ENCODE measurements at regions not wholly inside any gene's neighbourhood (a gene's known extent, or its start where the extent isn't known, plus 50 kb on each side); places are given as distances from the start of the nearest gene placed in this dataset.

GRCh38 chrX:98931216-98931615, 1478.9 kb downstream of the PCDH19 start:
- no peaks in the 10 kb centered on the region for H3K36me3 Mint-ChIP-seq
- no CpG with 5 or more reads among the region's 1 CpG for WGBS (ENCODE audit: insufficient coverage)

GRCh38 chrX:98924511-98924910, 1485.6 kb downstream of the PCDH19 start:
- intact Hi-C loops (cut with micrococcal nuclease) = no loop called here
- WGBS (ENCODE audit: insufficient coverage) = no CpG with 5 or more reads among the region's 3 CpGs
- Mint-ChIP-seq H3K9me3 (peaks cover 0 to 4% (median 1%) of the 10 kb centered on the region in 7 donors), H3K4me1 (no peaks in the 10 kb centered on the region), H3K27ac (no peak overlapping the region), H3K27me3 (ENCODE audit: low read depth in 3 of 3) (no peaks in the 10 kb centered on the region), H3K4me3 (no peak overlapping the region), H3K36me3 (no peaks in the 10 kb centered on the region)
- Histone ChIP-seq H3K36me3 (replicated peaks in 1 of 2; ENCODE audit: control insufficient read depth in 1 of 2, insufficient read depth in 2 of 2, low read length in 2 of 2) (no peaks in the 10 kb centered on the region), H3K79me2 (ENCODE audit: insufficient read depth, low read length) (no peaks in the 10 kb centered on the region), H3K9ac (ENCODE audit: insufficient read depth, low read length, poor library complexity, severe bottlenecking) (no peak overlapping the region), H3K27me3 (ENCODE audit: control insufficient read depth in 2 of 2, insufficient read depth in 2 of 2, low read length in 2 of 2) (no peaks in the 10 kb centered on the region), H3K4me1 (ENCODE audit: control insufficient read depth in 1 of 2, insufficient read depth in 2 of 2, low read length in 2 of 2) (no peaks in the 10 kb centered on the region), H3K27ac (ENCODE audit: low read depth in 1 of 2, low read length in 2 of 2) (no peak overlapping the region), H3K4me2 (replicated peaks; ENCODE audit: extremely low read depth, low read length, poor library complexity, severe bottlenecking) (no peak overlapping the region), H3K9me3 (replicated peaks in 1 of 2; ENCODE audit: control insufficient read depth in 1 of 2, insufficient read depth in 1 of 2, low read length in 2 of 2) (peaks cover 0 to 6% of the 10 kb centered on the region in 2 donors), H4K20me1 (ENCODE audit: insufficient read depth, low read length) (no peaks in the 10 kb centered on the region), H3K4me3 (replicated peaks in 1 of 3; ENCODE audit: low read depth in 2 of 3, low read length in 3 of 3) (no peak overlapping the region), H2AFZ (ENCODE audit: insufficient read depth, low read depth, low read length, poor library complexity, severe bottlenecking) (no peak overlapping the region)
- TF ChIP-seq CTCF (IDR thresholded peaks at IDR 0.05) = no peak
- no peak for DNase-seq

More at GRCh38 chrX:98931216-98931615, 1478.9 kb downstream of the PCDH19 start:
- intact Hi-C loops (cut with micrococcal nuclease) = no loop called here
- H3K9ac ChIP-seq (ENCODE audit: insufficient read depth, low read length, poor library complexity, severe bottlenecking) = no peak overlapping the region
- no peak for DNase-seq
- Mint-ChIP-seq H3K4me1 (no peaks in the 10 kb centered on the region), H3K27ac (no peak overlapping the region), H3K27me3 (ENCODE audit: low read depth in 3 of 3) (no peaks in the 10 kb centered on the region), H3K9me3 (peaks cover 0 to 4% (median 0%) of the 10 kb centered on the region in 7 donors), H3K4me3 (no peak overlapping the region)
- H3K4me3 ChIP-seq (replicated peaks in 1 of 3; ENCODE audit: low read depth in 2 of 3, low read length in 3 of 3) = no peak overlapping the region
- H3K36me3 ChIP-seq (replicated peaks in 1 of 2; ENCODE audit: control insufficient read depth in 1 of 2, insufficient read depth in 2 of 2, low read length in 2 of 2) = no peaks in the 10 kb centered on the region
- H3K4me2 ChIP-seq (replicated peaks; ENCODE audit: extremely low read depth, low read length, poor library complexity, severe bottlenecking) = no peak overlapping the region
- no peak overlapping the region for H3K27ac ChIP-seq (ENCODE audit: low read depth in 1 of 2, low read length in 2 of 2)
- no peaks in the 10 kb centered on the region for H4K20me1 ChIP-seq (ENCODE audit: insufficient read depth, low read length)
- H3K4me1 ChIP-seq (ENCODE audit: control insufficient read depth in 1 of 2, insufficient read depth in 2 of 2, low read length in 2 of 2) = no peaks in the 10 kb centered on the region
- peaks cover 0 to 4% of the 10 kb centered on the region in 2 donors for H3K9me3 ChIP-seq (replicated peaks in 1 of 2; ENCODE audit: control insufficient read depth in 1 of 2, insufficient read depth in 1 of 2, low read length in 2 of 2)
- H3K79me2 ChIP-seq (ENCODE audit: insufficient read depth, low read length) = no peaks in the 10 kb centered on the region
- no peak for TF ChIP-seq CTCF (IDR thresholded peaks at IDR 0.05)
- H3K27me3 ChIP-seq (ENCODE audit: control insufficient read depth in 2 of 2, insufficient read depth in 2 of 2, low read length in 2 of 2) = no peaks in the 10 kb centered on the region
- no peak overlapping the region for H2AFZ ChIP-seq (ENCODE audit: insufficient read depth, low read depth, low read length, poor library complexity, severe bottlenecking)
